BLaER1 (cell line): ENCODE measurements at regions not wholly inside any gene's neighbourhood (a gene's known extent, or its start where the extent isn't known, plus 50 kb on each side); places are given as distances from the start of the nearest gene placed in this dataset.

Experiments used
- H3K27ac ChIP-seq: shearing (Covaris generic); formaldehyde crosslinking; 2 replicates; pipeline ENCODE4 v1.8.1; 2022
- H3K27me3 ChIP-seq: shearing (Covaris generic); formaldehyde crosslinking; 2 replicates; pipeline ENCODE4 v1.8.1; 2022
- H3K36me3 ChIP-seq: shearing (Covaris generic); formaldehyde crosslinking; 2 replicates; pipeline ENCODE4 v1.8.1; 2022
- H3K4me1 ChIP-seq: shearing (Covaris generic); formaldehyde crosslinking; 2 replicates; pipeline ENCODE4 v1.8.1; 2022
- H3K4me2 ChIP-seq: shearing (Covaris generic); formaldehyde crosslinking; 2 replicates; pipeline ENCODE4 v1.8.1; 2022
- H3K4me3 ChIP-seq: shearing (Covaris generic); formaldehyde crosslinking; 2 replicates; pipeline ENCODE4 v1.8.1; 2022
- H3K9ac ChIP-seq: shearing (Covaris generic); formaldehyde crosslinking; 2 replicates; pipeline ENCODE4 v1.8.1; 2022
- H3K9me3 ChIP-seq: shearing (Covaris generic); formaldehyde crosslinking; 2 replicates; pipeline ENCODE4 v1.8.1; 2022
- H4K20me1 ChIP-seq: shearing (Covaris generic); formaldehyde crosslinking; 2 replicates; pipeline ENCODE4 v1.8.1; 2022
- Cebpa-rat ChIP-seq: shearing (Covaris generic); IDR thresholded peaks from 2 replicates; pipeline ENCODE4 v1.8.1; 2022

DNA sequence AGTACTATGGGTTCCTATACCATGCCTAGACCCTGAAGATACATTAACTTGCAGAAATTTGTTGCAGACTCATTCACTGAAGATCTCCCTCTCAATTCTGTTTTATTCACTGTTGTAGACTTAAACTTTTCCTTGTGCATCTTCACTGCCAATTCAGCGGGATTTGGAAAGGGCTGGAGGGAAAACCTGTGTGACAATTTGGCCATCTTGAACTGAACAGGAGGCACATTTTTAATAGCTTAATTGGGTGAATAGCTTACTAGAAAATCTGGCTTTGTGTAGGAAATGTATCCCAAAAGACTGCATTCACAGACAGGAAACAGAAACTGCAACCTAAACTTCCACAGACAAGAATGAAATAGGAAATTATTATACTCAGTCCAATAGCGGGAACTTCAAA, 512.3 kb downstream of the XIRP2 start:
- no peaks in the 10 kb centered on the region for H4K20me1 ChIP-seq
- no peak for TF ChIP-seq Cebpa-rat
- H3K9me3 ChIP-seq = no peaks in the 10 kb centered on the region
- no peak overlapping the region for H3K4me2 ChIP-seq
- H3K9ac ChIP-seq = no peak overlapping the region
- H3K36me3 ChIP-seq = no peaks in the 10 kb centered on the region
- H3K27me3 ChIP-seq = no peaks in the 10 kb centered on the region
- H3K4me1 ChIP-seq = no peaks in the 10 kb centered on the region
- H3K27ac ChIP-seq = no peak overlapping the region
- no peak overlapping the region for H3K4me3 ChIP-seq

- Histone ChIP-seq H3K27me3 (no peaks in the 10 kb centered on the region), H3K4me3 (no peak overlapping the region), H3K4me2 (no peak overlapping the region), H4K20me1 (no peaks in the 10 kb centered on the region), H3K27ac (no peak overlapping the region), H3K9ac (no peak overlapping the region), H3K4me1 (no peaks in the 10 kb centered on the region), H3K9me3 (no peaks in the 10 kb centered on the region), H3K36me3 (no peaks in the 10 kb centered on the region)
- TF ChIP-seq Cebpa-rat = no peak
Measured at GRCh38 chr2:167398873-167399272, 510.6 kb downstream of the XIRP2 start.

- Histone ChIP-seq H3K27ac (no peak overlapping the region), H3K9me3 (no peaks in the 10 kb centered on the region), H3K4me1 (no peaks in the 10 kb centered on the region), H3K36me3 (no peaks in the 10 kb centered on the region), H3K27me3 (no peaks in the 10 kb centered on the region), H3K4me2 (no peak overlapping the region), H3K9ac (no peak overlapping the region), H4K20me1 (no peaks in the 10 kb centered on the region), H3K4me3 (no peak overlapping the region)
- no peak for TF ChIP-seq Cebpa-rat
Measured at GRCh38 chr2:167388901-167389300, 500.6 kb downstream of the XIRP2 start.

DNA sequence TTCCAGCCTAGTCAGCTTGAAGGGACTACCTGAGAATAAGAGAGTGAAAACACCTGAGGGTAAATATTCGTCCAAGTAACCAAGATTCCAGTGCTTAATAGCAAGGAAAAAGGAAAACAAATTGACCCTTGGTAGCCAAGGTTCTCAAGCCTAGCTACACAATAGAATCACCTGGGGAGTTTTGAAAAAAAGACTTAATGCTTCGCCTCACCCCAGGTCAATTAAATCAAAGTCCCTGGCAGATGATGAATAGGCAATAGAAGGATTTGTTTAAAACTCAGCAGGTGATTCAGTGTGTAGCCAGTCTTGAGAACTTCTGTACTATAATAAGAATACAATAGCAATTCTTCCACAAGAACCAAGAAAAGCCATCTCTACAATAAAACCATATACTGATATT, 500.2 kb downstream of the XIRP2 start:
- Histone ChIP-seq H3K36me3 (no peaks in the 10 kb centered on the region), H4K20me1 (no peaks in the 10 kb centered on the region), H3K27ac (no peak overlapping the region), H3K27me3 (no peaks in the 10 kb centered on the region), H3K9ac (no peak overlapping the region), H3K9me3 (no peaks in the 10 kb centered on the region), H3K4me3 (no peak overlapping the region), H3K4me2 (no peak overlapping the region), H3K4me1 (no peaks in the 10 kb centered on the region)
- TF ChIP-seq Cebpa-rat = no peak

GRCh38 chr2:167386694-167387093, 498.4 kb downstream of the XIRP2 start:
- no peak overlapping the region for H3K9ac ChIP-seq
- no peaks in the 10 kb centered on the region for H3K27me3 ChIP-seq
- no peak overlapping the region for H3K27ac ChIP-seq
- no peak overlapping the region for H3K4me2 ChIP-seq
- no peaks in the 10 kb centered on the region for H3K36me3 ChIP-seq
- no peak overlapping the region for H3K4me3 ChIP-seq
- no peaks in the 10 kb centered on the region for H3K9me3 ChIP-seq
- H3K4me1 ChIP-seq = no peaks in the 10 kb centered on the region
- TF ChIP-seq Cebpa-rat = no peak
- no peaks in the 10 kb centered on the region for H4K20me1 ChIP-seq

DNA sequence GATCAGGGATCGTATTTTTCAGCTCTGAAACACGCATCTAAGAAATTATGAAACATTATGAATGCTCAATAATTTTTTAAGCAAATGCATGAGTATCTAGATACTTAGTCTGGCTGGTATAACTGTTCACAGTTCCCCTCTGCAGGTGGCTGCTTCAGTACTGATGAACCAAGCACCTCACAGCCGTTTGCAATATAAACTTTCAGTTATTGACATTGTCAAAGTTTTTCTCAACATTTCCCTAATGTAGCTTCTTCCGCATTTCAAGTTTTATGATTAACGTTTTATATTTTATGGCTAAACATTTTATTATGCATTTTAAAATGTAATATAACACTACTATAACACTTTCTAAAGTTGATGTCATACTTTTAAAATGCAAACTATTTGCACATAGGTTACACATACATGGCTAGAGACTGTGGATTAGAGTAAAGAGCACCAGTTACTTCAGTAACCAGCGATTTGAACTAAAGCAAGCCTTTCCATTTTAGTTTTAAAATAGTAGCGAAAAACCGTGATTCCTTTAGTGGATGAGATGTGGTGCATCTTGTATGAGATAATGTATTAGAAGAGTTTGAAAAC, 495.4 kb downstream of the XIRP2 start:
- no peaks in the 10 kb centered on the region for H3K4me1 ChIP-seq
- no peak overlapping the region for H3K4me3 ChIP-seq
- no peaks in the 10 kb centered on the region for H3K36me3 ChIP-seq
- H3K9me3 ChIP-seq = no peaks in the 10 kb centered on the region
- TF ChIP-seq Cebpa-rat = no peak
- H3K27me3 ChIP-seq = no peaks in the 10 kb centered on the region
- H3K9ac ChIP-seq = no peak overlapping the region
- no peak overlapping the region for H3K4me2 ChIP-seq
- no peaks in the 10 kb centered on the region for H4K20me1 ChIP-seq
- H3K27ac ChIP-seq = no peak overlapping the region

DNA sequence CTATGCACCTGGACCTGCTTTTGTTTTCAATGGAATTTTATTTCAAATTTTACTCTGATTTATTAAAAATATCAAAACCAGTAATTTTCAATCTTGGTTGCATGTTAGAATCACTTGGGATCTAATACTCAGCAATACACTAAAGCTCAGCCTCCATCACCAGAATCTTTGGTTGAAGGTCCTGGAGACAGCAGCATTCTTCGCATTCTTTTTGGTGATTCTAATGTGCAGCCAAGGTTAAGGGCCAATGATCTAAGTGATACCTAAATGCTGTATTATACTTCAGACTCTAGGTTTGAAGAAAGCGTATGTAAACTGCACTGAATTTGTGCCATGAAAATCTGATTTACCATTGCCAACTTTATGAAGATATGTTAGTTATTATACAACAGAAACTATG, 493.1 kb downstream of the XIRP2 start:
- Histone ChIP-seq H3K4me3 (no peak overlapping the region), H3K27me3 (no peaks in the 10 kb centered on the region), H3K36me3 (no peaks in the 10 kb centered on the region), H3K27ac (no peak overlapping the region), H3K9me3 (no peaks in the 10 kb centered on the region), H3K4me1 (no peaks in the 10 kb centered on the region), H3K4me2 (no peak overlapping the region), H3K9ac (no peak overlapping the region), H4K20me1 (no peaks in the 10 kb centered on the region)
- no peak for TF ChIP-seq Cebpa-rat

- H3K4me2 ChIP-seq = no peak overlapping the region
- no peaks in the 10 kb centered on the region for H4K20me1 ChIP-seq
- H3K36me3 ChIP-seq = no peaks in the 10 kb centered on the region
- H3K27me3 ChIP-seq = no peaks in the 10 kb centered on the region
- H3K9me3 ChIP-seq = no peaks in the 10 kb centered on the region
- H3K9ac ChIP-seq = no peak overlapping the region
- TF ChIP-seq Cebpa-rat = no peak
- no peaks in the 10 kb centered on the region for H3K4me1 ChIP-seq
- no peak overlapping the region for H3K4me3 ChIP-seq
- no peak overlapping the region for H3K27ac ChIP-seq
Measured at GRCh38 chr2:167380555-167380954, 492.3 kb downstream of the XIRP2 start.

DNA sequence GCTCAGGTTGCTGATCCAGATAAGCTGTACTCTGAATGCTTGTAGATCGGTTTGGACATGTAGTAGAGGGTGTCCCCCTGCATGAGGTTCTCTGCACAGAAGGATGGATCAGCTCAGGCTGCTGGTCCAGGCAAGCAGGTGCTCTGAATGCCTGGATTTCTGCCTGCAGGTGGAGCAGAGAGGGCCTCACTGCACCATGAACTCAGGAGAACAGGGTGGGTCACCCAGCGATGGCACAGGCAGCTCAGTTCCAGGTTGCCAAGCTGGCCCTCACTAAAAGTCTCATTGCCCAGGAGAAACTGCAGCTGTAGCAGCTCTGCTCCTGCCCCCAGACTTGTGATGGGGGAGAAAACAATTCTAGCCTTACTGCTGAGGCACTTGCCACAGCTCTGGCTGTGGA, 491.8 kb downstream of the XIRP2 start:
- no peak for TF ChIP-seq Cebpa-rat
- H3K9ac ChIP-seq = no peak overlapping the region
- no peak overlapping the region for H3K4me3 ChIP-seq
- H4K20me1 ChIP-seq = no peaks in the 10 kb centered on the region
- H3K9me3 ChIP-seq = no peaks in the 10 kb centered on the region
- H3K27me3 ChIP-seq = no peaks in the 10 kb centered on the region
- H3K4me1 ChIP-seq = no peaks in the 10 kb centered on the region
- no peaks in the 10 kb centered on the region for H3K36me3 ChIP-seq
- H3K27ac ChIP-seq = no peak overlapping the region
- H3K4me2 ChIP-seq = no peak overlapping the region

DNA sequence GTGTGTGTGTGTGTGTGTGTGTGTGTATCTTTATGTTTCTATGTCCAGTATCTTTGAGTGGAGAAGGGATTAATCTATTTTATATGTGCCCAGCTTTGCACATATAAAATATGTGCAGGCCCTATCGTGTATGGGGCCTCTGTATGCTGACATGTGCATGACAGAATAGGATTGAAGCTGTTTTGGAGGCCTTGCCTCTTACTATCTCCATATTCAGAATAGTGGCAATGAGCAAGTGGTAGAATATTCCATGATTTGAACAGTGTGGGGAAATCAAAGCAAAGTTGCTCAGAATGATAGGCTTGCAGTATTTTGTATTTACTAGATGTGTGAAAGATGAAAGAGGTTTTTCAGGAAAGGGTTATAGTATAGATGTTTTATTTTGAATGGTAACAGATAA, 480.8 kb downstream of the XIRP2 start:
- Histone ChIP-seq H3K4me2 (no peak overlapping the region), H3K4me1 (no peaks in the 10 kb centered on the region), H3K9ac (no peak overlapping the region), H3K27ac (no peak overlapping the region), H4K20me1 (no peaks in the 10 kb centered on the region), H3K36me3 (no peaks in the 10 kb centered on the region), H3K4me3 (no peak overlapping the region), H3K27me3 (no peaks in the 10 kb centered on the region), H3K9me3 (no peaks in the 10 kb centered on the region)
- TF ChIP-seq Cebpa-rat = no peak

DNA sequence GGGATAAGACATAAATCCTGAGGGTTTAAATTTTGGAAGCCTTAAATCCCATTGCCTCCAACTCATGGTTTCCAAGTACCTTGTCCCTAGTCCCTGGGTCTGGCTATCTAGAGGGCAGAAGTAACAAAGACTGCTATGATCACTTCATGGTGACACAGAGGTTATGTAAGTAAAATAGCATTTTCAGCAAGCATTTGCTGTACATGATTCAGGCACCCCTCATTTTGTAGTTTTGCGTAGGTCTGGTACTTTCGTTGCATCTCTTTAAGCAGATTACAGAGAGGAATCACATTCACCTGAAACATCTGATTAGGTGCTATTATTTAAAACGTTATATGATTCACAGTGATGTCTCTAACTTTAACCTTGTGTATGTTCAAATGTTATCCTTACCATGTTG, 480.1 kb downstream of the XIRP2 start:
- H3K4me2 ChIP-seq = no peak overlapping the region
- H4K20me1 ChIP-seq = no peaks in the 10 kb centered on the region
- no peaks in the 10 kb centered on the region for H3K4me1 ChIP-seq
- H3K27ac ChIP-seq = no peak overlapping the region
- no peak overlapping the region for H3K4me3 ChIP-seq
- H3K36me3 ChIP-seq = no peaks in the 10 kb centered on the region
- no peaks in the 10 kb centered on the region for H3K9me3 ChIP-seq
- TF ChIP-seq Cebpa-rat = no peak
- H3K9ac ChIP-seq = no peak overlapping the region
- no peaks in the 10 kb centered on the region for H3K27me3 ChIP-seq
